ENCODE measurements at regions not wholly inside any gene's neighbourhood (a gene's known extent, or its start where the extent isn't known, plus 50 kb on each side); places are given as distances from the start of the nearest gene placed in this dataset.

- Histone ChIP-seq H3K27me3 (ENCODE audit: control insufficient read depth, extremely low read depth, insufficient read depth, low read length) (no peaks in the 10 kb centered on the region), H4K20me1 (ENCODE audit: control insufficient read depth, extremely low read depth, insufficient read depth, low read length) (no peaks in the 10 kb centered on the region), H3K4me2 (ENCODE audit: control insufficient read depth, extremely low read depth, insufficient read depth, low read depth, low read length) (no peak overlapping the region), H3K9me1 (ENCODE audit: control insufficient read depth, extremely low read depth, insufficient read depth, low read length) (no peaks in the 10 kb centered on the region), H3K79me2 (ENCODE audit: control insufficient read depth, insufficient read depth, low read length) (no peaks in the 10 kb centered on the region), H2AFZ (ENCODE audit: control insufficient read depth, low read length) (no peak overlapping the region), H3K27ac (ENCODE audit: control insufficient read depth, insufficient read depth, low read length) (no peak overlapping the region), H3K36me3 (ENCODE audit: control insufficient read depth in 2 of 2, extremely low read depth in 1 of 2, insufficient read depth in 2 of 2, low read length in 2 of 2) (no peaks in the 10 kb centered on the region), H3K9me3 (ENCODE audit: control insufficient read depth, low read depth, low read length) (no peaks in the 10 kb centered on the region), H3K4me3 (ENCODE audit: control insufficient read depth in 2 of 3, extremely low read depth in 1 of 3, insufficient read depth in 2 of 3, low read depth in 1 of 3, low read length in 3 of 3) (no peak overlapping the region), H3K4me1 (ENCODE audit: control insufficient read depth, extremely low read depth, insufficient read depth, low read length) (no peaks in the 10 kb centered on the region), H3K9ac (ENCODE audit: control insufficient read depth, extremely low read depth, insufficient read depth, low read length) (no peak overlapping the region)
- DNase-seq (ENCODE audit: low read depth, low spot score), result no peak
- no peak for FAIRE-seq
- TF ChIP-seq CTCF (optimal IDR thresholded peaks at IDR 0.05 in 1 of 3, IDR thresholded peaks at IDR 0.05 in 1 of 3, conservative IDR thresholded peaks at IDR 0.05 in 1 of 3; ENCODE audit: extremely low read depth in 1 of 3, insufficient read depth in 2 of 3, low read length in 3 of 3) (peak in 2 of 3 experiments; percentile 13 to 30), EZH2 (IDR thresholded peaks at IDR 0.05; ENCODE audit: low read length) (no peak)
- dilution Hi-C loops (cut with MboI; ENCODE audit: extremely low pct_ligation_motif_present, low sequenced_read_pairs), result no loop called here
Observed at GRCh38 chr1:60126723-60127122, 53.2 kb upstream of the C1orf87 start.

Measured in keratinocyte (primary cell).